Naive thymus-derived CD8-positive, alpha-beta T cell (primary cell): ENCODE measurements at regions not wholly inside any gene's neighbourhood (a gene's known extent, or its start where the extent isn't known, plus 50 kb on each side); places are given as distances from the start of the nearest gene placed in this dataset.
"Not testable (repeated sequence)": the region's sequence is repeated elsewhere in the genome, so short reads cannot be mapped to it uniquely, and the experiment has no call there.

ENCODE experiments used
- ATAC-seq, 2 donors: fragments of 150-1000 bp; cut with Tn5 transposase in 1 of 2; sonication (Bioruptor Pico), chemical (Tn5 transposase) in 1 of 2; 1 replicate in 1 of 2; 2 replicates in 1 of 2; pipeline ENCODE4 v1.10.0; 2021; ENCODE audit warnings: mild to moderate bottlenecking in 2 of 2, moderate library complexity in 2 of 2
- POLR2A ChIA-PET: fragments of 350-600 bp; sonication (Branson Sonifier 250); formaldehyde crosslinking; loops from one replicate; lab custom pipeline; 2021; ENCODE audit warnings: antibody characterized with exemption; lab: Charles Lee
- DNase-seq, 10 donors: peaks; one replicate each; pipeline versions ENCODE4 v3.0.0 to v3.0.0-alpha.2; 2020 to 2022
- H3K27ac Mint-ChIP-seq, 10 donors: one replicate each; pipeline ENCODE4 v1.8.0; 2020 to 2022; ENCODE audit warnings: mild to moderate bottlenecking in 10 of 10, mixed read lengths in 10 of 10, moderate library complexity in 4 of 10, inconsistent platforms in 1 of 10
- H3K27me3 Mint-ChIP-seq, 5 donors: one replicate each; pipeline ENCODE4 v1.8.0; 2021 to 2022; ENCODE audit warnings: mixed read lengths in 5 of 5
- H3K36me3 Mint-ChIP-seq, 3 donors: one replicate each; pipeline ENCODE4 v1.8.0; 2020 to 2022; ENCODE audit warnings: mixed read lengths in 3 of 3, mild to moderate bottlenecking in 2 of 3, inconsistent platforms in 1 of 3
- H3K4me1 Mint-ChIP-seq, 4 donors: one replicate each; pipeline ENCODE4 v1.8.0; 2021 to 2022; ENCODE audit warnings: mixed read lengths in 4 of 4
- H3K4me3 Mint-ChIP-seq, 10 donors: one replicate each; pipeline ENCODE4 v1.8.0; 2020 to 2022; ENCODE audit warnings: mild to moderate bottlenecking in 10 of 10, mixed read lengths in 10 of 10, moderate library complexity in 6 of 10, inconsistent platforms in 1 of 10
- H3K9me3 Mint-ChIP-seq, 9 donors: one replicate each; pipeline ENCODE4 v1.8.0; 2020 to 2022; ENCODE audit warnings: mixed read lengths in 9 of 9, mild to moderate bottlenecking in 3 of 9, inconsistent platforms in 1 of 9, moderate library complexity in 1 of 9

DNA sequence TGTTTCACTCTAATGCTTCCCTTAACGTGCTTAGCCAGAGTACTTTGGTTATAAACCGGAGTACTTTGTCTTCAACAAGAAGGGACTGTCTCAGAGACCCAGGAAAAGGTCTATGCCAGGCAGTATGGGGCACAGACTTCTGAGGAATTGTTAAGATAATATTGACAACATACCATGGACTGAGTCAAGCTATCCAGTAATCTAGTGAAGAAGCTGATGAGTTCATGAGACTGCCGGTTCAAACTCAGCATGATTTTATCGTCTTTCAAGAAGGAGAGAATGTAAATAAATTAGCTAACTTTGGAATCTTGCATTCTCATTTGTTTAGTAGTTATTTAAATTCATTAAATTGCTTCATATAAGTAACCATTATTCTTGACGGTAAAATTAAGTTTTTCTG lies 546.1 kb downstream of the PPP4R3C start:
- ATAC-seq (no peak), DNase-seq (no peak)
- Mint-ChIP-seq H3K36me3 (no peaks in the 10 kb centered on the region), H3K4me3 (no peak overlapping the region), H3K9me3 (peaks cover 0 to 3% (median 0%) of the 10 kb centered on the region in 9 donors), H3K4me1 (no peaks in the 10 kb centered on the region), H3K27ac (no peak overlapping the region), H3K27me3 (no peaks in the 10 kb centered on the region)
- POLR2A ChIA-PET = no interaction called here

DNA sequence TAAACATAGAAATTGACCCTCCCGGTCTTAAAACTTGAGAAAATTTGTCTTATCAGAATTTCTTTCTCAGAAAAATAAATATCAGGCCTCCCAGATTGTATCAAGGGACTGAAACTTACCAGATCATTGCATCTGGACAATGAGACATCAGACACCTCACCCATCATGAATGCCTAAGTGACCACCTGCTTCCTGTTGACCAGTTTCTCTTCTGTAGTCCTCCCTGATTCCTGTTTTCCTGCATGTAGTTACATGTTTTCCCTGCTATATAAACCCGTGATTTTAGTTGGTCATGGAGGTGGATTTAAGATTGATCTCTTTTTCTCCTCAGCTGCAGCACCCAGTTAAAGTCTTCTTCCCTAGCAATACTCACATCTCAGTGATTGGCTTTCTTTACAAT lies 548.1 kb downstream of the PPP4R3C start:
- no peaks in the 10 kb centered on the region for H3K4me1 Mint-ChIP-seq
- POLR2A ChIA-PET = no interaction called here
- H3K4me3 Mint-ChIP-seq = no peak overlapping the region
- H3K27me3 Mint-ChIP-seq = no peaks in the 10 kb centered on the region
- DNase-seq = no peak
- H3K9me3 Mint-ChIP-seq = peaks cover 0 to 7% (median 0%) of the 10 kb centered on the region in 9 donors
- H3K36me3 Mint-ChIP-seq = no peaks in the 10 kb centered on the region
- ATAC-seq = no peak
- no peak overlapping the region for H3K27ac Mint-ChIP-seq

DNA sequence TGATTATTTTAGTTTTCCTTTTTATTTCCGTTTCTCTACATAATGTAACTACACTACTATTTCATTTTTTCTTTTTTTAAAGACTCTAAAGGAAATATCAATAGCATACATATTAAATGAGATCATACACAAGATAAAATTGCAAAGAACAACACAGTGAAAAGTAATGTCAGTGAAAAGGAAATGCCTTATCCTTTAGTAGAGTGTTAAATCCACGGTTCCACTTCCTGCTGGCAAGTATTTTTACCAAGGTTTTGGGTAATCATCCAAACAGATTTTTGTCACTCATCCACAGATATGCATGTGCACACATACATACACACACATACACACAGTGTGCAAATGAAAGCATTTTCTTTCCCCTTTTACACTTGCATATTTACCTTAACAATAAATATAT lies 548.9 kb downstream of the PPP4R3C start:
- Mint-ChIP-seq H3K4me1 (no peaks in the 10 kb centered on the region), H3K9me3 (peaks cover 0 to 7% (median 0%) of the 10 kb centered on the region in 9 donors), H3K27ac (no peak overlapping the region), H3K27me3 (no peaks in the 10 kb centered on the region), H3K4me3 (no peak overlapping the region), H3K36me3 (no peaks in the 10 kb centered on the region)
- DNase-seq (no peak), ATAC-seq (no peak)
- POLR2A ChIA-PET = no interaction called here

DNA sequence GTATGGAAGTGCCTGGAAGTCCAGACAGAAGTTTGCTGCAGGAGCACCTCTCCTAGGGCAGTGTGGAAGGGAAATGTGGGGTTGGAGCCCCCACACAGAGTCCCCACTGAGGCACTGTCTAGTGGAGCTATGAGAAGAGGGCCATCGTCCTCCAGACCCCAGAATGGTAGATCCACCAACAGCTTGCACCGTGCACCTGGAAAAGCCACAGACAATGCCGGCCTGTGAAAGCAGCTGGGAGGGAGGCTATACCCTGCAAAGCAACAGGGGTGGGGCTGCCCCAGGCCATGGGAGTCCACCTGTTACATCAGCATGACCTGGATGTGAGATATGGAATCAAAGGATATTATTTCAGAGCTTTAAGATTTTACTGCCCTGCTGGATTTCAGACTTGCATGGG lies 551.4 kb downstream of the PPP4R3C start:
- H3K9me3 Mint-ChIP-seq, H3K4me1 Mint-ChIP-seq, ATAC-seq, H3K27ac Mint-ChIP-seq, H3K4me3 Mint-ChIP-seq, H3K36me3 Mint-ChIP-seq, H3K27me3 Mint-ChIP-seq, DNase-seq, POLR2A ChIA-PET: not testable (repeated sequence)

GRCh38 chrX:26909728-26910127 lies 553.4 kb downstream of the PPP4R3C start:
- H3K27me3 Mint-ChIP-seq = no peaks in the 10 kb centered on the region
- H3K27ac Mint-ChIP-seq = no peak overlapping the region
- H3K36me3 Mint-ChIP-seq = no peaks in the 10 kb centered on the region
- H3K4me1 Mint-ChIP-seq = no peaks in the 10 kb centered on the region
- H3K4me3 Mint-ChIP-seq = no peak overlapping the region
- ATAC-seq (no peak), DNase-seq (no peak)
- POLR2A ChIA-PET = no interaction called here
- peaks cover 0 to 9% (median 0%) of the 10 kb centered on the region in 9 donors for H3K9me3 Mint-ChIP-seq

DNA sequence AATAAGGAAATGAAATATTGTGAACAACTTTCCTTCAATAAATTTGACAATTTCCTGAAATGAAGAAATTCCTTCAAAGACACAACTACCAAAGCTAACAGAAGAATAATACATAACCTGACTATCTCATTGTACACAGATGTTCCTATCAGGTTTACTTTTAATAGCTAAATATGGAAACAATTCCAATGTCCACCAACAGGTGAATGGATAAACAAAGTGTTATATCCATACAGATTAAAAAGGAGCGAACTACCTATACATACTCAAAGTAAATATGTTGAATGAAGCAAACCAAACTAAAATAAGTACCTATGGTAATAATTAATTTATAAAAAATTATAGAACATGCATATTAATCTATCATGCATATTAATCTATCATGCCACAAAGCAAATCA lies 554.9 kb downstream of the PPP4R3C start:
- ATAC-seq = no peak
- Mint-ChIP-seq H3K4me3 (no peak overlapping the region), H3K9me3 (peaks cover 0 to 9% (median 0%) of the 10 kb centered on the region in 9 donors), H3K27me3 (no peaks in the 10 kb centered on the region), H3K27ac (no peak overlapping the region), H3K36me3 (no peaks in the 10 kb centered on the region), H3K4me1 (no peaks in the 10 kb centered on the region)
- POLR2A ChIA-PET = no interaction called here
- DNase-seq = no peak

GRCh38 chrX:26889574-26889973 lies 573.6 kb downstream of the PPP4R3C start:
- no peaks in the 10 kb centered on the region for H3K36me3 Mint-ChIP-seq
- no peak overlapping the region for H3K4me3 Mint-ChIP-seq
- no peak overlapping the region for H3K27ac Mint-ChIP-seq
- ATAC-seq (no peak), DNase-seq (no peak)
- H3K27me3 Mint-ChIP-seq = no peaks in the 10 kb centered on the region
- peaks cover 0 to 15% (median 0%) of the 10 kb centered on the region in 9 donors for H3K9me3 Mint-ChIP-seq
- no peaks in the 10 kb centered on the region for H3K4me1 Mint-ChIP-seq
- POLR2A ChIA-PET = no interaction called here

GRCh38 chrX:26873736-26874135 lies 589.4 kb downstream of the PPP4R3C start:
- no peaks in the 10 kb centered on the region for H3K4me1 Mint-ChIP-seq
- H3K9me3 Mint-ChIP-seq = peaks cover 0 to 6% (median 2%) of the 10 kb centered on the region in 9 donors
- no peak overlapping the region for H3K4me3 Mint-ChIP-seq
- ATAC-seq (no peak), DNase-seq (peak in 1 of 10 donors; percentile 40)
- no peak overlapping the region for H3K27ac Mint-ChIP-seq
- no peaks in the 10 kb centered on the region for H3K27me3 Mint-ChIP-seq
- H3K36me3 Mint-ChIP-seq = no peaks in the 10 kb centered on the region
- POLR2A ChIA-PET = no interaction called here

DNA sequence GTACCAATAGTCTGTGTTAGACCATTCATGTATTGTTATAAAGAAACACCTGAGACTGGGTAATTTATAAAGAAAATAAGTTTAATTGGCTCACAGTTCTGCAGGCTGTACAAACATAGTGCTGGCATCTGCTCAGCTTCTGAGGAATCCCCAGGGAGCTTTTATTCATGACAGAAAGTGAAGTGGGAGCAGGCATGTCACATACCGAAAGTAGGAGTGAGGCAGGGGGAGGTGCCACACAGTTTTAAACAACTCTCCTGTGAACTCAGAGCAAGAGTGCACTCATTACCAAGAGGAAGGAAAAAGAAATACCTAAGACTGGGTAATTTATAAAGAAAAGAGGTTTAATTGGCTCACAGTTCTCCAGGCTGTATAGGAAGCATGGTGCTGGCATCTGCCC lies 591.2 kb downstream of the PPP4R3C start:
- DNase-seq = no peak
- Mint-ChIP-seq H3K27me3 (no peaks in the 10 kb centered on the region), H3K27ac (no peak overlapping the region), H3K4me3 (no peak overlapping the region), H3K9me3 (peaks cover 0 to 6% (median 0%) of the 10 kb centered on the region in 9 donors), H3K36me3 (no peaks in the 10 kb centered on the region), H3K4me1 (no peaks in the 10 kb centered on the region)
- no peak for ATAC-seq
- POLR2A ChIA-PET = no interaction called here

- Mint-ChIP-seq H3K4me3 (no peak overlapping the region), H3K9me3 (peaks cover 0 to 12% (median 3%) of the 10 kb centered on the region in 9 donors), H3K36me3 (no peaks in the 10 kb centered on the region), H3K27me3 (no peaks in the 10 kb centered on the region), H3K27ac (no peak overlapping the region), H3K4me1 (no peaks in the 10 kb centered on the region)
- POLR2A ChIA-PET = no interaction called here
- no peak for ATAC-seq
- no peak for DNase-seq
These were observed 611.2 kb downstream of the PPP4R3C start for GRCh38 chrX:26851981-26852380.

DNA sequence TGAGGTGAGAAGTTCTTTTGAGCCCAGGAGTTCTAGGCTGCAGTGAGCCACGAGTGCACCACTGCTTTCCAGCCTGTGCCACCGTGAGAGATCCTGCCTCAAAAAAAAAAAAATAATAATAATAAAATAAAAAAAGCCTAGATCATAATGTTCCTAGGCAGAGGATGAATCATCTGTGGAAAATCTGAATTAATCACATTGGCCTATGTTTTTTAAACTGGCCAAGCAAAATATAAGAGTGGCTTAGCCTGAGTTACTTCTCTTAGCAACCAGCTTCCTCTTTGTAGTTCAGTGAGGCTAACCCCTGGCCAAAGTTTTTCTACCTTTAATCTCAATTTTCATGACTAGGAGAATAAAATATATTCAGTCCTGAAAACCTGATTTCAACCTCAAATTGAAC lies 614.6 kb downstream of the PPP4R3C start:
- H3K27ac Mint-ChIP-seq = no peak overlapping the region
- ATAC-seq = no peak
- POLR2A ChIA-PET = no interaction called here
- no peaks in the 10 kb centered on the region for H3K36me3 Mint-ChIP-seq
- no peaks in the 10 kb centered on the region for H3K4me1 Mint-ChIP-seq
- H3K9me3 Mint-ChIP-seq = peaks cover 0 to 12% (median 3%) of the 10 kb centered on the region in 9 donors
- no peak for DNase-seq
- H3K4me3 Mint-ChIP-seq = no peak overlapping the region
- H3K27me3 Mint-ChIP-seq = no peaks in the 10 kb centered on the region

GRCh38 chrX:26845056-26845455 lies 618.1 kb downstream of the PPP4R3C start:
- H3K36me3 Mint-ChIP-seq = no peaks in the 10 kb centered on the region
- POLR2A ChIA-PET = no interaction called here
- H3K4me1 Mint-ChIP-seq = no peaks in the 10 kb centered on the region
- H3K27ac Mint-ChIP-seq = no peak overlapping the region
- DNase-seq = no peak
- no peak overlapping the region for H3K4me3 Mint-ChIP-seq
- ATAC-seq = no peak
- peaks cover 0 to 8% (median 0%) of the 10 kb centered on the region in 9 donors for H3K9me3 Mint-ChIP-seq
- H3K27me3 Mint-ChIP-seq = no peaks in the 10 kb centered on the region

DNA sequence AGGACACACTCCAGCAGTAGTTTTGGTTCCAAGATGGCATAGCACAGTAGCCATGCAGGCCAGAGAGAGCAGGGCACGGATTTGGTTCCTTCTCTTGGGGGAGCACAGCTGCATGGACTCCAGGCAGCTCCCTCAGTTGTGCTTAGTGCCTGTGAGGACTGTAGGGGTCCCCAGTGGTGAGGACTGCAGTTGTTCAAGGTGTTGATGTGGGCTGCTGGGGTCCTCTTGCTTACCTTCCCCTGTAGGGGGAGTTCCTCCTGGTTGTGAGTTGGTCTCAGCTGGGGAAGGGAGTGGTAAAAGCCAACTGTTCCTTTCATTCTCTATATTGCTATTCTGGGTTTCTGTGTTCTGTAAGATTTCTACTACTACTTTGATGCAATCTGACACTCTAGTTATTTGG lies 606.5 kb downstream of the MAGEB5 start:
- Mint-ChIP-seq H3K4me1 (no peaks in the 10 kb centered on the region), H3K36me3 (peaks cover 0 to 8% (median 0%) of the 10 kb centered on the region in 3 donors), H3K27ac (no peak overlapping the region), H3K9me3 (peaks cover 0 to 27% (median 2%) of the 10 kb centered on the region in 9 donors), H3K4me3 (no peak overlapping the region), H3K27me3 (no peaks in the 10 kb centered on the region)
- POLR2A ChIA-PET = no interaction called here
- no peak for ATAC-seq
- no peak for DNase-seq

DNA sequence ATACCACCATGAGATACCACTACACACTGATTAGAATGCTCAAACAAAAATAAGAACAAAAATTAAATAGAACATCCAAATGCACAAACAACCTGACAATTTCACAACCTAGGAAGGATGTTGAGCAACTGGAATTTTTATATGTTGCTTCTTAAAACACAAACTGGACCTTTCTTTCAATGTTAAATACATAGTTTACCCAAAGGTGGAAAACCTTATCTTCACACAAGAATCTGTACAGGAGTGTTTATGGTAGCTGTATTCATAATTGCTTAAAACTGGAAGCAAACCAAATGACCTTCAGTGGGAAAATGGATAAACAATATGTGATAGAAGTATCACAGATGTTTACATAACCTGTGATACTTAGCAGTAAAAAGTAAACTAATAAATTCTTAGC lies 573.8 kb downstream of the MAGEB5 start:
- Mint-ChIP-seq H3K4me1 (no peaks in the 10 kb centered on the region), H3K4me3 (no peak overlapping the region), H3K9me3 (peaks cover 0 to 5% (median 0%) of the 10 kb centered on the region in 9 donors), H3K27me3 (no peaks in the 10 kb centered on the region), H3K36me3 (no peaks in the 10 kb centered on the region), H3K27ac (no peak overlapping the region)
- ATAC-seq (no peak), DNase-seq (no peak)
- POLR2A ChIA-PET = no interaction called here
